Activated CD4-positive, alpha-beta memory T cell treated with anti-CD3 and anti-CD28 coated beads, Interleukin-2, amount 10 ng/mL, durations not matched to agents 7 days and 5 days (primary cell): ENCODE measurements at regions not wholly inside any gene's neighbourhood (a gene's known extent, or its start where the extent isn't known, plus 50 kb on each side); places are given as distances from the start of the nearest gene placed in this dataset.

Experiments used
- CTCF ChIA-PET: fragments of 350-600 bp; sonication (Branson Sonifier 250); formaldehyde crosslinking; loops from one replicate; lab custom pipeline; 2021; ENCODE audit warnings: antibody characterized with exemption, inconsistent platforms; lab: Charles Lee
- POLR2A ChIA-PET: fragments of 350-600 bp; sonication (Branson Sonifier 250); formaldehyde crosslinking; loops from one replicate; lab custom pipeline; 2021; ENCODE audit warnings: antibody characterized with exemption; lab: Charles Lee
- DNase-seq: peaks from one replicate; pipeline ENCODE4 v3.0.0-alpha.2; 2020
- H3K27ac Mint-ChIP-seq: one replicate; pipeline ENCODE4 v1.8.0; 2021; ENCODE audit warnings: mild to moderate bottlenecking, mixed read lengths
- H3K27me3 Mint-ChIP-seq: one replicate; pipeline ENCODE4 v1.8.0; 2021; ENCODE audit warnings: mixed read lengths
- H3K36me3 Mint-ChIP-seq: one replicate; pipeline ENCODE4 v1.8.0; 2021; ENCODE audit warnings: low read depth, mixed read lengths
- H3K4me1 Mint-ChIP-seq: one replicate; pipeline ENCODE4 v1.8.0; 2021; ENCODE audit warnings: mixed read lengths
- H3K4me3 Mint-ChIP-seq: one replicate; pipeline ENCODE4 v1.8.0; 2021; ENCODE audit warnings: mild to moderate bottlenecking, mixed read lengths
- H3K9me3 Mint-ChIP-seq: one replicate; pipeline ENCODE4 v1.8.0; 2021; ENCODE audit warnings: mixed read lengths

- no peaks in the 10 kb centered on the region for H3K36me3 Mint-ChIP-seq
- CTCF ChIA-PET = no interaction called here
- H3K9me3 Mint-ChIP-seq = no peaks in the 10 kb centered on the region
- DNase-seq = no peak
- H3K27me3 Mint-ChIP-seq = no peaks in the 10 kb centered on the region
- no peak overlapping the region for H3K27ac Mint-ChIP-seq
- POLR2A ChIA-PET = no interaction called here
- no peaks in the 10 kb centered on the region for H3K4me1 Mint-ChIP-seq
- no peak overlapping the region for H3K4me3 Mint-ChIP-seq
Observed at GRCh38 chr1:82515650-82516049, 714.9 kb downstream of the ADGRL2 start.

- no peak for DNase-seq
- POLR2A ChIA-PET = no interaction called here
- Mint-ChIP-seq H3K36me3 (no peaks in the 10 kb centered on the region), H3K27ac (no peak overlapping the region), H3K9me3 (no peaks in the 10 kb centered on the region), H3K4me1 (no peaks in the 10 kb centered on the region), H3K27me3 (no peaks in the 10 kb centered on the region), H3K4me3 (no peak overlapping the region)
- CTCF ChIA-PET = no interaction called here
Observed at GRCh38 chr1:82511441-82511840, 710.7 kb downstream of the ADGRL2 start.

DNA sequence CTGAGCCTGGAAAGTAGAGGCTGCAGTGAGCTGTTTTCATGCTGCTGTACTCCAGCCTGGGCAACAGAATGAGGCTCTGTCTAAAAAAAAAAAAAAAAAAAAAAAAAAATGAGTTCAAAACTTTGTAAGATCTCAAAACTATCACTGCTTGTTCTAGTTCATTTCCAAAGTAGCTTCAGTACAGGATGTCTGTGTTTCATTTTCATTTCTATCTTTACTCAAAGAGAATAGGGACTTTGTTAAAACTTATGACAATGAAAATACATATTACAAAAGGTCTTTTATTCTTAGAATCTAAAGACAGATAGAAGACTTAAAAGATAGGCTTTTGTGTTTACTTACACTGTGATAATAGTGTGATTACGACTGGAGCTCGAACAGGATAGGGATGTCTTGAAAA lies 709.7 kb downstream of the ADGRL2 start:
- no peaks in the 10 kb centered on the region for H3K36me3 Mint-ChIP-seq
- no peak overlapping the region for H3K4me3 Mint-ChIP-seq
- H3K4me1 Mint-ChIP-seq = no peaks in the 10 kb centered on the region
- ChIA-PET CTCF (no interaction called here), POLR2A (no interaction called here)
- peaks cover 2% of the 10 kb centered on the region for H3K9me3 Mint-ChIP-seq
- H3K27ac Mint-ChIP-seq = no peak overlapping the region
- no peaks in the 10 kb centered on the region for H3K27me3 Mint-ChIP-seq
- DNase-seq = no peak

DNA sequence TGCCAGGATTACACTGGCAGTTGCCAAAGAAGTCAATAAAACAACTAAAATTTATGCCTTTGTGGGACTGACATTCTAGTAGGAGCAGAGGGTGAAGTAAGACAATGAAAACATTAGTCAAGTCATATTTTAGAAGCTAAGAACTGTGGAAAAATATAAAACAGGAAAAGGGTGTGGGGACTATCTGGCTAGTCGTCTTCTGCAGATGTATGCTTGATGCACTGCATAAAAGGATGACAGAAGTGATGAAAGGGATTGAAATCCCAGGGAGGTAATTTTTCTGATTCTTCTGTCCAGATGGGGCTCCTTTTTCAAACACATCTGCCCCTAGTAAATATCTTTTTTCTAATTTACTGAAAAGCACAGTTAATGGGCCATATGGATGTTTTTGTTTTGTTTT lies 706.3 kb downstream of the ADGRL2 start:
- Mint-ChIP-seq H3K36me3 (no peaks in the 10 kb centered on the region), H3K4me1 (no peaks in the 10 kb centered on the region), H3K27me3 (no peaks in the 10 kb centered on the region), H3K9me3 (peaks cover 2% of the 10 kb centered on the region), H3K27ac (no peak overlapping the region), H3K4me3 (no peak overlapping the region)
- POLR2A ChIA-PET = no interaction called here
- CTCF ChIA-PET = no interaction called here
- no peak for DNase-seq

GRCh38 chr1:82503822-82504221 lies 703.1 kb downstream of the ADGRL2 start:
- DNase-seq = no peak
- Mint-ChIP-seq H3K27ac (no peak overlapping the region), H3K4me3 (no peak overlapping the region), H3K36me3 (no peaks in the 10 kb centered on the region), H3K9me3 (peaks cover 4% of the 10 kb centered on the region), H3K27me3 (no peaks in the 10 kb centered on the region), H3K4me1 (no peaks in the 10 kb centered on the region)
- CTCF ChIA-PET = no interaction called here
- POLR2A ChIA-PET = no interaction called here

- CTCF ChIA-PET = no interaction called here
- H3K27me3 Mint-ChIP-seq = no peaks in the 10 kb centered on the region
- peaks cover 11% of the 10 kb centered on the region for H3K9me3 Mint-ChIP-seq
- no peaks in the 10 kb centered on the region for H3K4me1 Mint-ChIP-seq
- POLR2A ChIA-PET = no interaction called here
- H3K27ac Mint-ChIP-seq = no peak overlapping the region
- DNase-seq = no peak
- H3K36me3 Mint-ChIP-seq = no peaks in the 10 kb centered on the region
- H3K4me3 Mint-ChIP-seq = no peak overlapping the region
Observed at GRCh38 chr1:82499022-82499421, 698.3 kb downstream of the ADGRL2 start.

GRCh38 chr1:82494117-82494516 lies 693.4 kb downstream of the ADGRL2 start:
- ChIA-PET CTCF (no interaction called here), POLR2A (no interaction called here)
- Mint-ChIP-seq H3K4me3 (no peak overlapping the region), H3K36me3 (no peaks in the 10 kb centered on the region), H3K27ac (no peak overlapping the region), H3K27me3 (no peaks in the 10 kb centered on the region), H3K4me1 (no peaks in the 10 kb centered on the region), H3K9me3 (peaks cover 9% of the 10 kb centered on the region)
- no peak for DNase-seq

GRCh38 chr1:82492159-82492558 lies 691.4 kb downstream of the ADGRL2 start:
- no peak overlapping the region for H3K4me3 Mint-ChIP-seq
- CTCF ChIA-PET = no interaction called here
- no peak for DNase-seq
- POLR2A ChIA-PET = no interaction called here
- H3K36me3 Mint-ChIP-seq = no peaks in the 10 kb centered on the region
- H3K4me1 Mint-ChIP-seq = no peaks in the 10 kb centered on the region
- H3K27ac Mint-ChIP-seq = no peak overlapping the region
- H3K9me3 Mint-ChIP-seq = peaks cover 8% of the 10 kb centered on the region
- H3K27me3 Mint-ChIP-seq = no peaks in the 10 kb centered on the region

DNA sequence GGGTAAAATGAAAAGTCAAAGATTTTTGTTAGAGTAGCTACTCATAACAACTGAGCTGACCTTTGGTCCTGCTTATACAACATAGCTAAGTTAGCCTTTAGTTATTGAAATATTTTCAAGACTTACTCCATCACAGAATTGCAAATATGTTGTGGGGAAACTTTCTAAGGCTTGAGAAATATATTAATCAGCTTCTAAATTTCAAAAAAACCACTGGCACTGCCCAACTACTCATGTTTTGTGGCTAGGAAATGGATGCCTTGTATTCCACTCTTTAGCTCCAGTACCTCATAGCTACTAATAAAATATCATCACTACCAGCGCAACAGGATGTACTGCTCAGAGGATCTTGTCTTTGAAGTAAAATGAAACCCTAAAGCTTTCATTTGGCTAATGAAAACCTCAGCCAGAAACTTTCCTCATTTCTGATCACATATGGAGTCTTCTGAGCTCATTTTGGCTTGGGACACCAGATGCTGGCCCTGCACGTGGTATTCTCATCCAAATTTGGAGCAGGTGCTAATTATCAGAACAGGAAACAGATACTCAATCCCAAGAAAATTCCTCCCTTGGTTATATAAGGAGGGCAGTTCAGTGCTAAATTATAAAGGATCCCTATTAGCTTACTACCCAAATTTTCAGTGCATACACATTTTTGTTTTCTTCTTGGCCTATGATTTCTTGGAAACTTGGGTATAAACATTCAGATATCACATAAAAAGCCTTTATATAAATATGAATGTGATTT lies 690.7 kb downstream of the ADGRL2 start:
- ChIA-PET POLR2A (no interaction called here), CTCF (no interaction called here)
- Mint-ChIP-seq H3K4me1 (no peaks in the 10 kb centered on the region), H3K27ac (no peak overlapping the region), H3K9me3 (peaks cover 7% of the 10 kb centered on the region), H3K36me3 (no peaks in the 10 kb centered on the region), H3K4me3 (no peak overlapping the region), H3K27me3 (no peaks in the 10 kb centered on the region)
- no peak for DNase-seq

DNA sequence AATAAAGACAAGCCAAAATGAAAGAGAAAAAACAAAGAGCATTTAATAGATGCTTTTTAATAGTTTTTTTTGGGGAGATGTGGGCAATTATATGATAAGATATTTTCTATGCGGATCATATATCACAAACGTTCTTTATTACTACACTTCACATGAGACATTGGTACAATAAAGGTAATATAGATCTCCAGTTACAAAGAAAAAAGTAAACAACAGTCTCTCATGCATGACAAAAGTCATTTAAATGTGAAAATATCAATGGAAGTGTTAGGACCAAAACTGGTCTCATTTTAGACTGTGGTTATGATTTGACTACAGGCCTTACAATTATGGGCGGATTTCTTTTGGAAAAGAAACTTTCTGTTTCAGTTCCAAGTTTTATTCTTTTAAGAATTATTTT lies 687.0 kb downstream of the ADGRL2 start:
- Mint-ChIP-seq H3K4me1 (no peaks in the 10 kb centered on the region), H3K36me3 (no peaks in the 10 kb centered on the region), H3K4me3 (no peak overlapping the region), H3K9me3 (peaks cover 3% of the 10 kb centered on the region), H3K27ac (no peak overlapping the region), H3K27me3 (no peaks in the 10 kb centered on the region)
- DNase-seq = no peak
- CTCF ChIA-PET = no interaction called here
- POLR2A ChIA-PET = no interaction called here

DNA sequence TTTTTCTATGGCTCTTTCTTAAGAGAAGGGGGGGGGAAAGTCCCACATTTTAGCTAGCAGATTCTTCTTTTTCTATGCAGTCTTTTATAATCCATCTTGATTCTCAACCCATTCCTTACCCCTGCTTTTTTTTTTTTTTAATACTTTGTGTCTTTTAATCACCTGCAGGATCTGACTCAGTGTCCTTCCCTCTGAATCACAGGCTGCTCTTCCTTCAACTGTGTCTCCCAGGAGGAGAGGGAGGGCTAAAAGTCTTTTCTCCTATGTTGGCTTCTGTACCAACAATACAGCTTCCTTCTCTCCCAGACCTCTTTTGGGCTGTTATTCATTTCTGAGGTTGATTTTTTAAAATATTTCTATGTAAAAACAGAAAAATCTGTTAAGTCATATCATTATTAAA lies 686.2 kb downstream of the ADGRL2 start:
- no peaks in the 10 kb centered on the region for H3K4me1 Mint-ChIP-seq
- no peak overlapping the region for H3K27ac Mint-ChIP-seq
- CTCF ChIA-PET = no interaction called here
- POLR2A ChIA-PET = no interaction called here
- H3K4me3 Mint-ChIP-seq = no peak overlapping the region
- no peak for DNase-seq
- H3K36me3 Mint-ChIP-seq = no peaks in the 10 kb centered on the region
- peaks cover 3% of the 10 kb centered on the region for H3K9me3 Mint-ChIP-seq
- no peaks in the 10 kb centered on the region for H3K27me3 Mint-ChIP-seq

- no peaks in the 10 kb centered on the region for H3K36me3 Mint-ChIP-seq
- POLR2A ChIA-PET = no interaction called here
- H3K4me3 Mint-ChIP-seq = no peak overlapping the region
- CTCF ChIA-PET = no interaction called here
- no peaks in the 10 kb centered on the region for H3K27me3 Mint-ChIP-seq
- peaks cover 3% of the 10 kb centered on the region for H3K9me3 Mint-ChIP-seq
- DNase-seq = no peak
- H3K4me1 Mint-ChIP-seq = no peaks in the 10 kb centered on the region
- H3K27ac Mint-ChIP-seq = no peak overlapping the region
Observed at GRCh38 chr1:82486468-82486867, 685.7 kb downstream of the ADGRL2 start.

DNA sequence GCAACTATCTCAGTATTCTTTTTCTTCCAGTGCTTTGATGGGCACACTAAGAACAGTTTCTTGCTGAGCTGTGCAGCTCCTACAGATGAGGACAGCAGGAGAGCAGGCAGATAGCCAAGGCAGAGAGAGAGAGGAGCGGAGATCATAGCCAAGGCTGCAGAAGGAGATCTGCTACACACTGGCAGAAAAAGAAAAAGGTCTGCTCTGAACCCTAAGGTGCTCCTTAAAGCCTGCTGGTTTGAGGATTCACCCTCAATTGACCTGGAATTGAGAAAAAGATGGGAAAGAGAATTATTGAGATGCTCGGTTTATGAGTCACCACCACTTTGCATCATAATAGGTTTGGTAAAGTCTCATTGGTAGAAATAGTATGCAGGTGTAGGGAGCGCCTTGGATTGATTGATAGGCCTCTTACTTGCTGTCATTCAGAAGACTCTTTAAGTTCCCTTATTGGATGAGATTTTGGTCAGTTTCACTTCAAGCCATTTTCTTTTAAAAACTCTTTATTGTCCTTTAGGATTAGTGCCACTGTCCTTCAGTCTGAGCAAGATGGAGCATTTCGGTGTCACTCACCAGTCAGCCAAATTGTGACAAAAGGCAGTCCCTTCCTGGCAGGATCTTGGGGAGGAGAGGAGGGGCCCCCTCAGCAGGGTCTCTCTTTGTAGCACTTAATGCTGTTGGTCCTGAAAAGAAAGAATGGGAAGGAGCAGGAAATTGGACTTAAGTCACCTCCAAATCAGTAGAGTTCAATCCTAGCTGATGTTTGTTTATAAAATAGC lies 685.0 kb downstream of the ADGRL2 start:
- POLR2A ChIA-PET = no interaction called here
- CTCF ChIA-PET = no interaction called here
- no peak for DNase-seq
- Mint-ChIP-seq H3K36me3 (no peaks in the 10 kb centered on the region), H3K27me3 (no peaks in the 10 kb centered on the region), H3K27ac (no peak overlapping the region), H3K9me3 (peaks cover 6% of the 10 kb centered on the region), H3K4me1 (no peaks in the 10 kb centered on the region), H3K4me3 (no peak overlapping the region)

GRCh38 chr1:82483146-82483545 lies 682.4 kb downstream of the ADGRL2 start:
- ChIA-PET CTCF (no interaction called here), POLR2A (no interaction called here)
- Mint-ChIP-seq H3K9me3 (peaks cover 9% of the 10 kb centered on the region), H3K36me3 (no peaks in the 10 kb centered on the region), H3K4me1 (no peaks in the 10 kb centered on the region), H3K27ac (no peak overlapping the region), H3K4me3 (no peak overlapping the region), H3K27me3 (no peaks in the 10 kb centered on the region)
- no peak for DNase-seq
